Panc1 (cell line): ENCODE measurements at regions not wholly inside any gene's neighbourhood (a gene's known extent, or its start where the extent isn't known, plus 50 kb on each side); places are given as distances from the start of the nearest gene placed in this dataset.
"Not testable (repeated sequence)": the region's sequence is repeated elsewhere in the genome, so short reads cannot be mapped to it uniquely, and the experiment has no call there.

Source experiments
- POLR2AphosphoS5 ChIP-seq: IDR thresholded peaks from 2 replicates; pipeline ENCODE4 v1.6.1; 2012; ENCODE audit warnings: mild to moderate bottlenecking, low read depth, low read length, moderate library complexity
- SIN3A ChIP-seq: IDR thresholded peaks from 2 replicates; pipeline ENCODE4 v1.6.1; 2012; ENCODE audit warnings: low read depth, mild to moderate bottlenecking, low read length, moderate library complexity, borderline replicate concordance; ENCODE audit not compliant: insufficient read depth
- TF ChIP-seq, protein P1 (sequence below): fragments of 450-650 bp; IDR thresholded peaks from 2 replicates; pipeline ENCODE4 v1.5.1; 2017; ENCODE audit warnings: mild to moderate bottlenecking

- TF ChIP-seq, protein P1, sequence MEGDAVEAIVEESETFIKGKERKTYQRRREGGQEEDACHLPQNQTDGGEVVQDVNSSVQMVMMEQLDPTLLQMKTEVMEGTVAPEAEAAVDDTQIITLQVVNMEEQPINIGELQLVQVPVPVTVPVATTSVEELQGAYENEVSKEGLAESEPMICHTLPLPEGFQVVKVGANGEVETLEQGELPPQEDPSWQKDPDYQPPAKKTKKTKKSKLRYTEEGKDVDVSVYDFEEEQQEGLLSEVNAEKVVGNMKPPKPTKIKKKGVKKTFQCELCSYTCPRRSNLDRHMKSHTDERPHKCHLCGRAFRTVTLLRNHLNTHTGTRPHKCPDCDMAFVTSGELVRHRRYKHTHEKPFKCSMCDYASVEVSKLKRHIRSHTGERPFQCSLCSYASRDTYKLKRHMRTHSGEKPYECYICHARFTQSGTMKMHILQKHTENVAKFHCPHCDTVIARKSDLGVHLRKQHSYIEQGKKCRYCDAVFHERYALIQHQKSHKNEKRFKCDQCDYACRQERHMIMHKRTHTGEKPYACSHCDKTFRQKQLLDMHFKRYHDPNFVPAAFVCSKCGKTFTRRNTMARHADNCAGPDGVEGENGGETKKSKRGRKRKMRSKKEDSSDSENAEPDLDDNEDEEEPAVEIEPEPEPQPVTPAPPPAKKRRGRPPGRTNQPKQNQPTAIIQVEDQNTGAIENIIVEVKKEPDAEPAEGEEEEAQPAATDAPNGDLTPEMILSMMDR, result not testable (repeated sequence)
- TF ChIP-seq POLR2AphosphoS5, SIN3A: not testable (repeated sequence)
These were observed 69.8 kb upstream of the ABCD3 start for GRCh38 chr1:94348386-94348785.
